Stomach smooth muscle (tissue), 2 donors: ENCODE measurements at regions not wholly inside any gene's neighbourhood (a gene's known extent, or its start where the extent isn't known, plus 50 kb on each side); places are given as distances from the start of the nearest gene placed in this dataset.

Experiments
- H3K27ac ChIP-seq: one replicate; pipeline ENCODE4 v1.7.0; 2013; ENCODE audit warnings: mild to moderate bottlenecking, low read length, inconsistent platforms
- H3K27me3 ChIP-seq, 2 donors: one replicate each; pipeline ENCODE4 v1.7.0; 2013; ENCODE audit warnings: low read length in 2 of 2; ENCODE audit not compliant: insufficient read depth in 2 of 2, control insufficient read depth in 1 of 2
- H3K36me3 ChIP-seq, 2 donors: one replicate each; pipeline ENCODE4 v1.7.0; 2013; ENCODE audit warnings: low read length in 2 of 2; ENCODE audit not compliant: control insufficient read depth in 2 of 2, insufficient read depth in 2 of 2
- H3K4me1 ChIP-seq: one replicate; pipeline ENCODE4 v1.7.0; 2013; ENCODE audit warnings: low read length; ENCODE audit not compliant: control insufficient read depth, insufficient read depth
- H3K4me3 ChIP-seq, 2 donors: one replicate each; pipeline ENCODE4 v1.7.0; 2013; ENCODE audit warnings: low read length in 2 of 2
- H3K9ac ChIP-seq, 2 donors: one replicate each; pipeline ENCODE4 v1.7.0; 2013; ENCODE audit warnings: low read length in 2 of 2, mild to moderate bottlenecking in 1 of 2
- H3K9me3 ChIP-seq, 2 donors: one replicate each; pipeline ENCODE4 v1.7.0; 2013; ENCODE audit warnings: low read length in 2 of 2; ENCODE audit not compliant: control insufficient read depth in 2 of 2
- donor health status: healthy.
- donor health status: Pancreatic carcinoma.

DNA sequence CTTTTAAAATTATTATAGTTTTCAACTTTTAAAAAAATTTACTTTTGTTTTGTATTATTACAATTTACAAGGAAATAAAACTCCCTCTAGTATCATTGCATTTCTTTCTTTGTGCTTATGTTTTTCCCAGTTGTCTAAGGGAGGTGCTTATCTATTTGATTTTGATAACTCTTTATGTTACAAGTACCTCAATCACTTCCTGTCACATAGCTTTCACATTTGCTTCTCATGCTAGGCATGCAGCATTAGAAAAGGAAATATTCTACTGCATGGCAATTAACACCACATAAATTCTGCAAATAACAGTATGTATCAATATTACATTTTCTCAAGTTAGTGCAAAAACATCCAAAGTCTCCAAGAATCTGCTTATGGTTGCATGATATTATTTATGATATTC, 180.3 kb upstream of the HS3ST1 start:
- no peaks in the 10 kb centered on the region for H3K9me3 ChIP-seq
- no peak overlapping the region for H3K4me3 ChIP-seq
- no peak overlapping the region for H3K27ac ChIP-seq
- no peak overlapping the region for H3K9ac ChIP-seq
- H3K4me1 ChIP-seq = no peaks in the 10 kb centered on the region
- no peaks in the 10 kb centered on the region for H3K27me3 ChIP-seq
- H3K36me3 ChIP-seq = no peaks in the 10 kb centered on the region

DNA sequence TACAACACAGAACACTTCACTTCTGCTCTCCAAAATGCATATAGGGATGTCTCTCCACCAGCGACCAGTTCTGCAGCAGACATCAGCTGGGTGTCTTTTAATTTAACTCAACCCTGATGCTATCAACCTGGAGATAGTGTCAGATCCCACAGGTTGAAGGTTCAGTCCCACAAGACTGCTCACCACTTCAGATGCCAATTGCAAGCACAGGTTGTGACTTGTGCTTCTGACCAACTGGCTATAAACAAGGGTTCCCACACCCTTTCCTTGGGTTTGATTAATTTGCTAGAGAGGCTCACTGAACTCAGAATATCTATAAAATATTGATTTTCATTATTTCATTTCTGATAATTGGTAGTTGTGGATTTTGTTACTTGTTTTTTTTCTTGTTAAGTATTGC, 177.4 kb upstream of the HS3ST1 start:
- Histone ChIP-seq H3K36me3 (no peaks in the 10 kb centered on the region), H3K27me3 (no peaks in the 10 kb centered on the region), H3K9ac (no peak overlapping the region), H3K27ac (no peak overlapping the region), H3K9me3 (no peaks in the 10 kb centered on the region), H3K4me1 (no peaks in the 10 kb centered on the region), H3K4me3 (no peak overlapping the region)

DNA sequence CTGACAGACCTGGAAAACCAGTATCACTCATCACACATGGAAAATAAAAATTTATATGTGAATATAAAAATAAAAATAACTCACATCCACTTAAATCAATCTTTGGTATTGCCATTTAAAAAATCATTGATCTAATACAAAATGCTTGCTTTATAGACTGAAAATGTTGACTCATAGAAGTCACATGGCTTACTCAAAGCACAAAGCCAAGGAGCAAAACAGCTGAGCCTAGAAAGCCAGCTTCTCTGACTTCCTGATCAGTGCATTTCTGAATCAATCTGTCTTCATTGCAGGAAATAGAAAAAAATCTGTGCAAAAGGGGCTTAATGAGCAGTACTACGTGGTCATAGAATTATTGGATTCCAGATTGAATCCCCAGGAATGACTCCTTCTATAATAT, 176.9 kb upstream of the HS3ST1 start:
- Histone ChIP-seq H3K27me3 (no peaks in the 10 kb centered on the region), H3K27ac (no peak overlapping the region), H3K9me3 (no peaks in the 10 kb centered on the region), H3K9ac (no peak overlapping the region), H3K36me3 (no peaks in the 10 kb centered on the region), H3K4me3 (no peak overlapping the region), H3K4me1 (no peaks in the 10 kb centered on the region)

DNA sequence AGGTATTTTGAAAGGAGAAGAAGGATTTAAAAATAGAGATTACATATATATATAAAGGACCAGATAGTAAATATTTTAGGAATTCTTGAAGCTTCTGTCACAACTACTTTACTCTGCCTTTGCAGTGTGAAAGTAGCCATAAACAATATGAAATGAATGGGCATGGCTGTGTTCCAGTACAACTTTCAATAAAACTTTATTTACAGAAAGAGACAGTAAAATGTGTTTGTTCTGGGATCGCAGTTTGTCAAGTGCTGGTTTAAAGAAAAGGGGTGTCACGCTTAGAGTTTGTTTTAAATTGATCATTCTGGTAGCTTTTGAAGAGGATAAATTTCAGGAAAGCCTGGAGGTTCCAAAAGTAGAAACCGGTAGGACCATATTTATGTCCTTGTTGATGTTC, 176.1 kb upstream of the HS3ST1 start:
- H3K27ac ChIP-seq = no peak overlapping the region
- H3K9me3 ChIP-seq = no peaks in the 10 kb centered on the region
- H3K4me3 ChIP-seq = no peak overlapping the region
- H3K27me3 ChIP-seq = no peaks in the 10 kb centered on the region
- no peaks in the 10 kb centered on the region for H3K4me1 ChIP-seq
- no peaks in the 10 kb centered on the region for H3K36me3 ChIP-seq
- H3K9ac ChIP-seq = no peak overlapping the region

DNA sequence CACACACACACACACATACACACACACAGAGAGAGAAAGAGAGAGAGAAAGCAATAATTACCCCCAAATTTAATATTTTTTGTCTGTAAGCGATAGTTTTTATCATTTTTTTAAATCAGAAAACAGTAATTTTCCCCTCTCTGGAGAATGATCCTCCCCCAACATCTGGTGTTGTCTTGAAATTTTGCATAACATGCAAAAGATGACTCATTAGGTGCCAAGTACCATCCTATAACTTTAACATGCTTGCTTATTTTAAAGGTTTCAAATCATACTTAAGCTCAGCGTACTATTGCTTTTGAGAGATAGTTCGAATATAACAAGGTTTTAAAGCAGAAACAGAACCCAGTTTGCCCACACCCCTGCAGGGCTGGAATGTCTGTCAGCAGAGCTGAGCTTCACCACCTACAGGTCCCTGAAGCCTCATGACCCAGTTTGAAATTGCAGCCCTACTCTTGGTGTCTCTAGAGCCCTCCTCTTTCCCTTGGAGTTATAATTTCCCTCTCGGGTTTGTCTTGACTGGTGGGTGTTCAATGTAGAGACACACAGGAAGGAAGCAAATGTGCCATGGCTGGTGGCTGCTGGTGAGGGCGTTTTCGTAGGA, 175.0 kb upstream of the HS3ST1 start:
- Histone ChIP-seq H3K27me3 (no peaks in the 10 kb centered on the region), H3K27ac (no peak overlapping the region), H3K4me3 (no peak overlapping the region)

DNA sequence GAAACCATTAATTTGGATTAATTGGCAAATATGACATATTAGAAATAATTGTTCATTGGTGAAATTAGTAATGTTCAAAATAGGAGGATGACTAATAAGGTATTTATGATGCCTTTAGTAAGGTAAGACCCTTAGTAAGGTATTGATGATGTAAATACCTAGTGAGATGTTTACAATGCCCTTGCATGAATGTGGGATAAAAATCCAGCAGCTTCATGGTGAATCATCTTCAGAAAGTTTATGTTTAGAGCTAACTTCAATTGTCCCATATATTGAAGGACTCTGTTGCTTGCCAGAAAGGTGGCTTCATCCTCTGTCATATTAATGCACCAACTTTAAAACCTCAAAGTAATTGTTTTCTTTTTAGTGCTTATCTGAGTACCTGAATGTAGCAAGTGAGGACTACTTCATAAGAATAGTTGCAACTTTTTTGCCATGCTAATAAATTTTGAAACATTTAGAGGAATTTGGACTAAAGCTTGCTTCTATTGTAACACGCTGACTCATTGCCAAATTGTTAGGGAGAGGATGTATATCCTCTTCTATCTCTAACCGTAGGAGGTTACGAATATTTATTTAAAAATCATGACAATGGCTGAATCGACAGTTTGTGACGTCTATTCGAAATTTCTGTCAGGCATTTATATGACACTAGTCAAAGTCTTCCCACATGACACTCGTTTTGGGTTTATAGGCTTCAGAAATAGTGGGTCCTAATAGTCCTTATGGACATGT, 174.1 kb upstream of the HS3ST1 start:
- Histone ChIP-seq H3K36me3 (no peaks in the 10 kb centered on the region), H3K9me3 (no peaks in the 10 kb centered on the region), H3K27me3 (no peaks in the 10 kb centered on the region), H3K4me1 (no peaks in the 10 kb centered on the region), H3K9ac (no peak overlapping the region), H3K27ac (no peak overlapping the region), H3K4me3 (no peak overlapping the region)

More for the DNA sequence above, 175.0 kb upstream of the HS3ST1 start:
- Histone ChIP-seq H3K9ac (no peak overlapping the region), H3K9me3 (no peaks in the 10 kb centered on the region), H3K36me3 (no peaks in the 10 kb centered on the region), H3K4me1 (no peaks in the 10 kb centered on the region)

DNA sequence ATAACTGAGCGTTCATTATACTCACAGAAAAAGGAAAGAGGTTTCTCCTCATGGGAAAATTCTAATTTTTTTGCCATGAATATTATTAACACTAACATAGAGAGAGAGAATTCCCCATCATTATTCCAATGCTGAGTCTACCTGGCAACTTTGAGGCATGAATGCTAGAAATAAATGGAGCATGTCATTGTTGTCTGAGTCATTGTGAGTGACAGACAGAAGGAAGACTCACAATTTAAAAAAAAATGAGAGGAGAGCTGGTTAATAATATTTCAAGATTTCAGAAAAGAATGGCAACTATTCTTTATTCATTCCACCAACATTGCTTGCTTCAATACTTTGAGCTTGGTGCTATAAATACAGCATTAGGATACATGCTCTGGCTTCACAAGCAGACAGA, 170.4 kb upstream of the HS3ST1 start:
- H3K9me3 ChIP-seq = no peaks in the 10 kb centered on the region
- H3K36me3 ChIP-seq = no peaks in the 10 kb centered on the region
- no peak overlapping the region for H3K9ac ChIP-seq
- no peak overlapping the region for H3K27ac ChIP-seq
- H3K27me3 ChIP-seq = no peaks in the 10 kb centered on the region
- no peak overlapping the region for H3K4me3 ChIP-seq
- H3K4me1 ChIP-seq = no peaks in the 10 kb centered on the region

DNA sequence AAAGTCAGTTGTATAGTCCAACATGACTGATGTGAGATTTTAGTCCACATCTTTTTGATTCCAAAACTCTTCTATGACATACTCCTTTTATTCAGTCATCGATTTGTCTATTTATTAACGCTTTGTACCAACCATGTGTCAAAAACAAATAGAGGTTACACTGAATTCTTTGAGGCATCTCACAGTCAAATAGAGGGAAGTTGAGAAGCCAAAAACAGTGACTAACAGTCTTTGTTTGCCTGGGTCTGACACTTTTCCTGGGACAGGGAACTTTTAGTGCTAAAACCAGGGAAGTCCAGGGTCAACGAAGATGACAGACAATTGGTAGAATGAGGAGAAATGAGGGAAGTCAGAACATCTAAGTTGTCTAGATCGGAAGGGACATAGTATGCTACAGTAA, 169.9 kb upstream of the HS3ST1 start:
- Histone ChIP-seq H3K27me3 (no peaks in the 10 kb centered on the region), H3K9ac (no peak overlapping the region), H3K4me3 (no peak overlapping the region), H3K9me3 (no peaks in the 10 kb centered on the region), H3K4me1 (no peaks in the 10 kb centered on the region), H3K36me3 (no peaks in the 10 kb centered on the region), H3K27ac (no peak overlapping the region)

DNA sequence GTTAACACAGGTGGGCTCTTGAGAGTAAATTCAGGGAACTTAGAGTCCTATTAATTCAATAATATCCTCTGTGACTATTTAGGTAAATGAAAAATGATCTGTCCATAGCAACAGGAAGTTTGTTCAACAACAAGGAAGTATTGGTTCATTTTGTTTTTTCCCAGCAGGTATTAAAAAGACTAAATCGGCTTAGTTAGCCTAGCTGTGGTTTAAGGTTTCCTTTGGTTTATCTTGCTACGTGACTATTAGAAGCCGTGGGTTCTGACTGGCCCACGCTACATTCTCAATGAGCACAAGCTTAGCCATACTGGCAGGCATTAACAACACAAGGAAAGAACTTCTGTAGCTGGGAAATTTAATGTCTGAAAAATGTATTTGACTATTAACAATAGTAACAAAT, 168.8 kb upstream of the HS3ST1 start:
- Histone ChIP-seq H3K4me1 (no peaks in the 10 kb centered on the region), H3K9me3 (no peaks in the 10 kb centered on the region), H3K27ac (no peak overlapping the region), H3K36me3 (no peaks in the 10 kb centered on the region), H3K4me3 (no peak overlapping the region), H3K9ac (no peak overlapping the region), H3K27me3 (no peaks in the 10 kb centered on the region)

DNA sequence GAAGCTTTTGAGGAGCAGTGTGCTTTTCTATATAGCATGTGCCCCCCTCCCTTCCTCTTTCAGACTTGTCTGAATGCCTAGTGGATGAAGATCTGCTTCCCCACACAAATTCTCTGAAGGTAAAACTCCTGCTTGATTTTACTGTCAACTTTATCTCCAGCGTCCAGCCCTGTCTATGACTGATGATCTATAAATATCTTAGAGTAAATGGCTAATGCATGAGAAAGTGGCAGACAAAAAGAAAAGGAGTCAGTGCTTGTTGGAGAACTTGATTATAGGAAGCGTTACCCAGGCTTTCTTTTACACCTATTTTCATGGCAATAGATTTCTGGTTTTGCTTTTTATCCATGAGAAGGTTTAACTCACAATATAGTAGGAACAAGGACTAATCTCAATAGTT, 168.3 kb upstream of the HS3ST1 start:
- no peak overlapping the region for H3K9ac ChIP-seq
- no peaks in the 10 kb centered on the region for H3K27me3 ChIP-seq
- no peaks in the 10 kb centered on the region for H3K4me1 ChIP-seq
- no peaks in the 10 kb centered on the region for H3K36me3 ChIP-seq
- no peak overlapping the region for H3K27ac ChIP-seq
- H3K9me3 ChIP-seq = no peaks in the 10 kb centered on the region
- no peak overlapping the region for H3K4me3 ChIP-seq

DNA sequence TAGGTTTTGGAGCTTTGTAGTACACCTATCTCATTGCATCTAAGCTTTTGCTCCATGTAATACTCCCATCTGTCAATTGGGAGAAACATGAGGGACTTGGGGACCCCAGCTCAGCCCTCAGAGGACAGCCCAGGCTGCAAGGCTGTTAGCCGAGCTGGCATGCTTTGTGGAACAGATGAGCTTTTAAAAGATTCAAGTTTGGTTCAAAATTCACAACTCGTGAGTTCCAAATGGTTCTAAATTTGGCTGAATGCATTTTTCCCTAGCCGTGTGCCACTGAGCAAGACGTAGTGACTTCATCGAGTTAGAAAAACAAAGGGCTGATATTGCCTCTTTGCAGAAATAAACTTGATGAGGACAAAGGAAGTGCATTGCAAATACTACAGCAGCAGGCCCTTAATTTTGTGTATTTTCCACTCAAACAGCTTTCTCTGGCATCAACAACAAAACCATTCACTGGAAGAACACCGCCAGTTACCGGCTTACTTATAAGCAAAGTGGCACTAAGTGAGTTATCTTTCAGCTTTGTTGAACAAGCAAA, 165.0 kb upstream of the HS3ST1 start:
- H3K9ac ChIP-seq = no peak overlapping the region
- H3K27me3 ChIP-seq = no peaks in the 10 kb centered on the region
- H3K36me3 ChIP-seq = no peaks in the 10 kb centered on the region
- no peak overlapping the region for H3K4me3 ChIP-seq
- H3K9me3 ChIP-seq = no peaks in the 10 kb centered on the region
- H3K4me1 ChIP-seq = no peaks in the 10 kb centered on the region
- H3K27ac ChIP-seq = no peak overlapping the region
